ENCODE measurements at regions not wholly inside any gene's neighbourhood (a gene's known extent, or its start where the extent isn't known, plus 50 kb on each side); places are given as distances from the start of the nearest gene placed in this dataset.

DNA sequence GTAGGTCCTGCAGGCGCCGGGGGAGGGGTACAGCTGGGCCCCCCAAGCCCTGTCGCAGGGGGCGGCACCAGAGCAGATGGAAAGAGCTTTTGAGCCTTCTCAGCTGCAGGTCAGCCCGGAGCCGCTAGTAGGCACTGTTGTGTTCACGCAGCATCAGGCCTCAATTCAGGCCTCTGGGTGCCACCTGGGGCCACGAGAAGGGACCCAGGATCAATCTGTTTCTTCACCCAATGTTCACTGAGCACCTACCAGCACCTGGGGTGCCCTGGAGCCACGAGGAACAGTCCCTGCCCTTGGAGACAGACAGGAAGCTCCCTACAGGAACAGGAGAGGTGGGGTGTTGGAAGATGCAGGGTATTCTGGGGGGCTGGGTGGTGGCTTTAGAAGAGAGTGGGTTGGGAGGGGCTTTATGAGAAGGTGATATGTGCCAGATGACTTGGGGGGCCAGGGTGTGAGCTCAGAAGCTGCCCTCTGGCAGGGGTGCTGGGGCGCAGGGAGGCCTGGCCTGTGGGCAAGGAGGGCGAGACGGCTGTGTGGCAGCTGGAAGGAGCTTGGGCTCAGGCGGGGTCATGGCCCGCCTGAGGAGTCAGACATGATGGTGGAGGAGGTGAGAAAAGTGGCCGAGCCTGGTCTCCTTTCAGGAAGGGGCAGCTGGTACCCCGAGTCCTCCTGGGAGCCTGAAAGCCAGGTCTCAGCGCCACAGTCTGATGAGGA, 121.9 kb upstream of the GSE1 start (continued):
- TF ChIP-seq SRF (IDR thresholded peaks at IDR 0.05; ENCODE audit: low read depth, low read length), result no peak
- no peak for TF ChIP-seq MBNL3 (CRISPR knock-in tag; conservative IDR thresholded peaks at IDR 0.05)
- TF ChIP-seq, protein P1, sequence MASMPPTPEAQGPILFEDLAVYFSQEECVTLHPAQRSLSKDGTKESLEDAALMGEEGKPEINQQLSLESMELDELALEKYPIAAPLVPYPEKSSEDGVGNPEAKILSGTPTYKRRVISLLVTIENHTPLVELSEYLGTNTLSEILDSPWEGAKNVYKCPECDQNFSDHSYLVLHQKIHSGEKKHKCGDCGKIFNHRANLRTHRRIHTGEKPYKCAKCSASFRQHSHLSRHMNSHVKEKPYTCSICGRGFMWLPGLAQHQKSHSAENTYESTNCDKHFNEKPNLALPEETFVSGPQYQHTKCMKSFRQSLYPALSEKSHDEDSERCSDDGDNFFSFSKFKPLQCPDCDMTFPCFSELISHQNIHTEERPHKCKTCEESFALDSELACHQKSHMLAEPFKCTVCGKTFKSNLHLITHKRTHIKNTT (CRISPR knock-in tag; IDR thresholded peaks at IDR 0.05), result no peak
- TF ChIP-seq, protein P2, sequence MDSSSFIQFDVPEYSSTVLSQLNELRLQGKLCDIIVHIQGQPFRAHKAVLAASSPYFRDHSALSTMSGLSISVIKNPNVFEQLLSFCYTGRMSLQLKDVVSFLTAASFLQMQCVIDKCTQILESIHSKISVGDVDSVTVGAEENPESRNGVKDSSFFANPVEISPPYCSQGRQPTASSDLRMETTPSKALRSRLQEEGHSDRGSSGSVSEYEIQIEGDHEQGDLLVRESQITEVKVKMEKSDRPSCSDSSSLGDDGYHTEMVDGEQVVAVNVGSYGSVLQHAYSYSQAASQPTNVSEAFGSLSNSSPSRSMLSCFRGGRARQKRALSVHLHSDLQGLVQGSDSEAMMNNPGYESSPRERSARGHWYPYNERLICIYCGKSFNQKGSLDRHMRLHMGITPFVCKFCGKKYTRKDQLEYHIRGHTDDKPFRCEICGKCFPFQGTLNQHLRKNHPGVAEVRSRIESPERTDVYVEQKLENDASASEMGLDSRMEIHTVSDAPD (CRISPR knock-in tag; IDR thresholded peaks at IDR 0.05), result no peak
- TF ChIP-seq, protein P3, sequence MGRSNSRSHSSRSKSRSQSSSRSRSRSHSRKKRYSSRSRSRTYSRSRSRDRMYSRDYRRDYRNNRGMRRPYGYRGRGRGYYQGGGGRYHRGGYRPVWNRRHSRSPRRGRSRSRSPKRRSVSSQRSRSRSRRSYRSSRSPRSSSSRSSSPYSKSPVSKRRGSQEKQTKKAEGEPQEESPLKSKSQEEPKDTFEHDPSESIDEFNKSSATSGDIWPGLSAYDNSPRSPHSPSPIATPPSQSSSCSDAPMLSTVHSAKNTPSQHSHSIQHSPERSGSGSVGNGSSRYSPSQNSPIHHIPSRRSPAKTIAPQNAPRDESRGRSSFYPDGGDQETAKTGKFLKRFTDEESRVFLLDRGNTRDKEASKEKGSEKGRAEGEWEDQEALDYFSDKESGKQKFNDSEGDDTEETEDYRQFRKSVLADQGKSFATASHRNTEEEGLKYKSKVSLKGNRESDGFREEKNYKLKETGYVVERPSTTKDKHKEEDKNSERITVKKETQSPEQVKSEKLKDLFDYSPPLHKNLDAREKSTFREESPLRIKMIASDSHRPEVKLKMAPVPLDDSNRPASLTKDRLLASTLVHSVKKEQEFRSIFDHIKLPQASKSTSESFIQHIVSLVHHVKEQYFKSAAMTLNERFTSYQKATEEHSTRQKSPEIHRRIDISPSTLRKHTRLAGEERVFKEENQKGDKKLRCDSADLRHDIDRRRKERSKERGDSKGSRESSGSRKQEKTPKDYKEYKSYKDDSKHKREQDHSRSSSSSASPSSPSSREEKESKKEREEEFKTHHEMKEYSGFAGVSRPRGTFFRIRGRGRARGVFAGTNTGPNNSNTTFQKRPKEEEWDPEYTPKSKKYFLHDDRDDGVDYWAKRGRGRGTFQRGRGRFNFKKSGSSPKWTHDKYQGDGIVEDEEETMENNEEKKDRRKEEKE (IDR thresholded peaks at IDR 0.05), result no peak
- TF ChIP-seq ZSCAN21 (CRISPR knock-in tag; IDR thresholded peaks at IDR 0.05; ENCODE audit: borderline replicate concordance), result no peak
- TF ChIP-seq, protein P4, sequence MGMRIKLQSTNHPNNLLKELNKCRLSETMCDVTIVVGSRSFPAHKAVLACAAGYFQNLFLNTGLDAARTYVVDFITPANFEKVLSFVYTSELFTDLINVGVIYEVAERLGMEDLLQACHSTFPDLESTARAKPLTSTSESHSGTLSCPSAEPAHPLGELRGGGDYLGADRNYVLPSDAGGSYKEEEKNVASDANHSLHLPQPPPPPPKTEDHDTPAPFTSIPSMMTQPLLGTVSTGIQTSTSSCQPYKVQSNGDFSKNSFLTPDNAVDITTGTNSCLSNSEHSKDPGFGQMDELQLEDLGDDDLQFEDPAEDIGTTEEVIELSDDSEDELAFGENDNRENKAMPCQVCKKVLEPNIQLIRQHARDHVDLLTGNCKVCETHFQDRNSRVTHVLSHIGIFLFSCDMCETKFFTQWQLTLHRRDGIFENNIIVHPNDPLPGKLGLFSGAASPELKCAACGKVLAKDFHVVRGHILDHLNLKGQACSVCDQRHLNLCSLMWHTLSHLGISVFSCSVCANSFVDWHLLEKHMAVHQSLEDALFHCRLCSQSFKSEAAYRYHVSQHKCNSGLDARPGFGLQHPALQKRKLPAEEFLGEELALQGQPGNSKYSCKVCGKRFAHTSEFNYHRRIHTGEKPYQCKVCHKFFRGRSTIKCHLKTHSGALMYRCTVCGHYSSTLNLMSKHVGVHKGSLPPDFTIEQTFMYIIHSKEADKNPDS (CRISPR knock-in tag; IDR thresholded peaks at IDR 0.05), result no peak
- TF ChIP-seq, protein P5, sequence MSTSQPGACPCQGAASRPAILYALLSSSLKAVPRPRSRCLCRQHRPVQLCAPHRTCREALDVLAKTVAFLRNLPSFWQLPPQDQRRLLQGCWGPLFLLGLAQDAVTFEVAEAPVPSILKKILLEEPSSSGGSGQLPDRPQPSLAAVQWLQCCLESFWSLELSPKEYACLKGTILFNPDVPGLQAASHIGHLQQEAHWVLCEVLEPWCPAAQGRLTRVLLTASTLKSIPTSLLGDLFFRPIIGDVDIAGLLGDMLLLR (CRISPR knock-in tag; IDR thresholded peaks at IDR 0.05), result no peak; the same call in 1 of the 2 replicates
- no peak for TF ChIP-seq NCOA5 (CRISPR knock-in tag; IDR thresholded peaks at IDR 0.05)
- no peak for TF ChIP-seq MTF2 (CRISPR knock-in tag; IDR thresholded peaks at IDR 0.05; ENCODE audit: borderline replicate concordance)
- 0 out of 2 replicates have a peak, but pooled peaks have one; percentile 15 for TF ChIP-seq ZNF776 (CRISPR knock-in tag; IDR thresholded peaks at IDR 0.05)
- TF ChIP-seq MED13 (CRISPR knock-in tag; IDR thresholded peaks at IDR 0.05), result no peak
- TF ChIP-seq SATB2 (CRISPR knock-in tag; IDR thresholded peaks at IDR 0.05), result no peak
- TF ChIP-seq, protein P6, sequence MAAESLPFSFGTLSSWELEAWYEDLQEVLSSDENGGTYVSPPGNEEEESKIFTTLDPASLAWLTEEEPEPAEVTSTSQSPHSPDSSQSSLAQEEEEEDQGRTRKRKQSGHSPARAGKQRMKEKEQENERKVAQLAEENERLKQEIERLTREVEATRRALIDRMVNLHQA (CRISPR knock-in tag; IDR thresholded peaks at IDR 0.05), result no peak
- TF ChIP-seq ZNF326 (CRISPR knock-in tag; IDR thresholded peaks at IDR 0.05; ENCODE audit: borderline replicate concordance), result no peak
- TF ChIP-seq, protein P7, sequence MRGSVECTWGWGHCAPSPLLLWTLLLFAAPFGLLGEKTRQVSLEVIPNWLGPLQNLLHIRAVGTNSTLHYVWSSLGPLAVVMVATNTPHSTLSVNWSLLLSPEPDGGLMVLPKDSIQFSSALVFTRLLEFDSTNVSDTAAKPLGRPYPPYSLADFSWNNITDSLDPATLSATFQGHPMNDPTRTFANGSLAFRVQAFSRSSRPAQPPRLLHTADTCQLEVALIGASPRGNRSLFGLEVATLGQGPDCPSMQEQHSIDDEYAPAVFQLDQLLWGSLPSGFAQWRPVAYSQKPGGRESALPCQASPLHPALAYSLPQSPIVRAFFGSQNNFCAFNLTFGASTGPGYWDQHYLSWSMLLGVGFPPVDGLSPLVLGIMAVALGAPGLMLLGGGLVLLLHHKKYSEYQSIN (CRISPR knock-in tag; IDR thresholded peaks at IDR 0.05; ENCODE audit: borderline replicate concordance), result no peak
- TF ChIP-seq, protein P8, sequence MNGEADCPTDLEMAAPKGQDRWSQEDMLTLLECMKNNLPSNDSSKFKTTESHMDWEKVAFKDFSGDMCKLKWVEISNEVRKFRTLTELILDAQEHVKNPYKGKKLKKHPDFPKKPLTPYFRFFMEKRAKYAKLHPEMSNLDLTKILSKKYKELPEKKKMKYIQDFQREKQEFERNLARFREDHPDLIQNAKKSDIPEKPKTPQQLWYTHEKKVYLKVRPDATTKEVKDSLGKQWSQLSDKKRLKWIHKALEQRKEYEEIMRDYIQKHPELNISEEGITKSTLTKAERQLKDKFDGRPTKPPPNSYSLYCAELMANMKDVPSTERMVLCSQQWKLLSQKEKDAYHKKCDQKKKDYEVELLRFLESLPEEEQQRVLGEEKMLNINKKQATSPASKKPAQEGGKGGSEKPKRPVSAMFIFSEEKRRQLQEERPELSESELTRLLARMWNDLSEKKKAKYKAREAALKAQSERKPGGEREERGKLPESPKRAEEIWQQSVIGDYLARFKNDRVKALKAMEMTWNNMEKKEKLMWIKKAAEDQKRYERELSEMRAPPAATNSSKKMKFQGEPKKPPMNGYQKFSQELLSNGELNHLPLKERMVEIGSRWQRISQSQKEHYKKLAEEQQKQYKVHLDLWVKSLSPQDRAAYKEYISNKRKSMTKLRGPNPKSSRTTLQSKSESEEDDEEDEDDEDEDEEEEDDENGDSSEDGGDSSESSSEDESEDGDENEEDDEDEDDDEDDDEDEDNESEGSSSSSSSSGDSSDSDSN (CRISPR knock-in tag; IDR thresholded peaks at IDR 0.05), result no peak
